OCI-LY3 (cell line): ENCODE measurements at regions not wholly inside any gene's neighbourhood (a gene's known extent, or its start where the extent isn't known, plus 50 kb on each side); places are given as distances from the start of the nearest gene placed in this dataset.

ENCODE experiments used
- CTCF ChIP-seq: fragments of 200-600, 300-600 bp; sonication (generic); IDR thresholded peaks from 2 replicates; pipeline ENCODE4 v1.5.1; 2014; ENCODE audit warnings: antibody characterized with exemption, low read length, low read depth
- EZH2phosphoT487 ChIP-seq: fragments of 200-600 bp; shearing (Covaris generic); IDR thresholded peaks from 2 replicates; pipeline ENCODE4 v1.6.1; 2018; ENCODE audit warnings: antibody characterized with exemption, mixed run types, low read depth

GRCh38 chr1:181222972-181223505, 134.5 kb downstream of the IER5 start:
- TF ChIP-seq CTCF (no peak), EZH2phosphoT487 (no peak)
